Tongue (tissue), 1 donor: ENCODE measurements at regions not wholly inside any gene's neighbourhood (a gene's known extent, or its start where the extent isn't known, plus 50 kb on each side); places are given as distances from the start of the nearest gene placed in this dataset.

ENCODE experiments used
- DNase-seq: peaks from one replicate; pipeline ENCODE4 v3.0.0-alpha.2; 2015

GRCh38 chr5:12343558-12343957 is 439.3 kb upstream of the CTNND2 start:
- DNase-seq = no peak

GRCh38 chr5:12335938-12336337 is 431.7 kb upstream of the CTNND2 start:
- no peak for DNase-seq

GRCh38 chr5:12332480-12332879 is 428.2 kb upstream of the CTNND2 start:
- DNase-seq = no peak

- DNase-seq = no peak
These were observed 426.8 kb upstream of the CTNND2 start for GRCh38 chr5:12330993-12331588.

- DNase-seq = no peak
These were observed 426.1 kb upstream of the CTNND2 start for GRCh38 chr5:12330381-12330780.

GRCh38 chr5:12323637-12324229 is 419.5 kb upstream of the CTNND2 start:
- DNase-seq = no peak

- no peak for DNase-seq
These were observed 417.8 kb upstream of the CTNND2 start for GRCh38 chr5:12322042-12322441.

GRCh38 chr5:12320331-12320730 is 416.1 kb upstream of the CTNND2 start:
- DNase-seq = no peak

- DNase-seq = no peak
These were observed 412.6 kb upstream of the CTNND2 start for GRCh38 chr5:12316812-12317211.

- no peak for DNase-seq
These were observed 411.2 kb upstream of the CTNND2 start for GRCh38 chr5:12315461-12315860.

GRCh38 chr5:12313602-12314001 is 409.4 kb upstream of the CTNND2 start:
- no peak for DNase-seq

GRCh38 chr5:12312343-12312742 is 408.1 kb upstream of the CTNND2 start:
- no peak for DNase-seq

- no peak for DNase-seq
These were observed 389.9 kb upstream of the CTNND2 start for GRCh38 chr5:12294151-12294550.

- DNase-seq = peak; percentile 3
These were observed 388.5 kb upstream of the CTNND2 start for GRCh38 chr5:12292610-12293204.

- no peak for DNase-seq
These were observed 380.4 kb upstream of the CTNND2 start for GRCh38 chr5:12284604-12285003.

- no peak for DNase-seq
These were observed 373.4 kb upstream of the CTNND2 start for GRCh38 chr5:12277504-12278192.

- DNase-seq = no peak
These were observed 370.0 kb upstream of the CTNND2 start for GRCh38 chr5:12274236-12274635.

GRCh38 chr5:12272389-12272788 is 368.1 kb upstream of the CTNND2 start:
- no peak for DNase-seq

- no peak for DNase-seq
These were observed 366.7 kb upstream of the CTNND2 start for GRCh38 chr5:12270914-12271313.

GRCh38 chr5:12269164-12269563 is 364.9 kb upstream of the CTNND2 start:
- DNase-seq = no peak

- DNase-seq = no peak
These were observed 354.3 kb upstream of the CTNND2 start for GRCh38 chr5:12258549-12258948.

- DNase-seq = no peak
These were observed 346.2 kb upstream of the CTNND2 start for GRCh38 chr5:12250454-12250853.

GRCh38 chr5:12248831-12249230 is 344.6 kb upstream of the CTNND2 start:
- DNase-seq = no peak

- DNase-seq = no peak
These were observed 341.8 kb upstream of the CTNND2 start for GRCh38 chr5:12246036-12246435.
